ENCODE measurements at regions not wholly inside any gene's neighbourhood (a gene's known extent, or its start where the extent isn't known, plus 50 kb on each side); places are given as distances from the start of the nearest gene placed in this dataset.
"Not testable (repeated sequence)": the region's sequence is repeated elsewhere in the genome, so short reads cannot be mapped to it uniquely, and the experiment has no call there.

GRCh38 chr4:31851946-31852345, 1131.8 kb downstream of the PCDH7 start:
- Histone ChIP-seq H2AFZ (ENCODE audit: low read length) (no peak overlapping the region), H3K4me2 (ENCODE audit: low read length) (no peak overlapping the region), H3K79me2 (ENCODE audit: insufficient read depth, low read depth, low read length) (no peaks in the 10 kb centered on the region), H3K36me3 (ENCODE audit: insufficient read depth, low read length) (no peaks in the 10 kb centered on the region), H3K4me1 (ENCODE audit: insufficient read depth, low read length, poor library complexity, severe bottlenecking) (no peaks in the 10 kb centered on the region), H3K9me2 (ENCODE audit: insufficient read depth, low read length) (no peaks in the 10 kb centered on the region), H3K4me3 (ENCODE audit: low read depth, low read length, poor library complexity, severe bottlenecking) (no peak overlapping the region), H3K9me3 (ENCODE audit: low read length) (0 out of 2 replicates have a peak, but pooled peaks cover 5% of the 10 kb centered on the region), H4K20me1 (ENCODE audit: insufficient read depth, low read length) (no peaks in the 10 kb centered on the region), H3K27ac (ENCODE audit: low read depth, low read length, poor library complexity, severe bottlenecking) (no peak overlapping the region)
- DNase-seq (ENCODE audit: low spot score) = no peak
- BruUV-seq (replicated peaks) = no TSS peak
- no peak for TF ChIP-seq EZH2phosphoT487 (IDR thresholded peaks at IDR 0.05; ENCODE audit: borderline replicate concordance, low read depth, low read length)
- no peak for TF ChIP-seq CTCF (conservative IDR thresholded peaks at IDR 0.05; ENCODE audit: low read length)
- ChIA-PET POLR2A (interaction anchor here (0.7 kb wide), 1 partner anchor 50 kb away, joined by 3 read pairs; no protein-coding TSS in a partner anchor), CTCF (ENCODE audit: unreplicated experiment) (no interaction called here)
- intact Hi-C loops (cut with micrococcal nuclease; ENCODE audit: unreplicated experiment) = no loop called here

GRCh38 chr4:31877429-31877828, 1157.3 kb downstream of the PCDH7 start:
- H3K27ac ChIP-seq (ENCODE audit: low read depth, low read length, poor library complexity, severe bottlenecking) = no peak overlapping the region
- H3K4me2 ChIP-seq (ENCODE audit: low read length) = no peak overlapping the region
- no peaks in the 10 kb centered on the region for H4K20me1 ChIP-seq (ENCODE audit: insufficient read depth, low read length)
- ChIA-PET CTCF (ENCODE audit: unreplicated experiment) (no interaction called here), POLR2A (no interaction called here)
- BruUV-seq (replicated peaks) = no TSS peak
- no peaks in the 10 kb centered on the region for H3K4me1 ChIP-seq (ENCODE audit: insufficient read depth, low read length, poor library complexity, severe bottlenecking)
- TF ChIP-seq CTCF (conservative IDR thresholded peaks at IDR 0.05; ENCODE audit: low read length) (no peak), EZH2phosphoT487 (IDR thresholded peaks at IDR 0.05; ENCODE audit: borderline replicate concordance, low read depth, low read length) (no peak)
- H3K36me3 ChIP-seq (ENCODE audit: insufficient read depth, low read length) = no peaks in the 10 kb centered on the region
- no peaks in the 10 kb centered on the region for H3K9me3 ChIP-seq (ENCODE audit: low read length)
- H3K4me3 ChIP-seq (ENCODE audit: low read depth, low read length, poor library complexity, severe bottlenecking) = no peak overlapping the region
- no peak overlapping the region for H2AFZ ChIP-seq (ENCODE audit: low read length)
- no peak for DNase-seq (ENCODE audit: low spot score)
- H3K79me2 ChIP-seq (ENCODE audit: insufficient read depth, low read depth, low read length) = no peaks in the 10 kb centered on the region
- no peaks in the 10 kb centered on the region for H3K9me2 ChIP-seq (ENCODE audit: insufficient read depth, low read length)
- intact Hi-C loops (cut with micrococcal nuclease; ENCODE audit: unreplicated experiment) = no loop called here

GRCh38 chr4:31880837-31881236, 1160.7 kb downstream of the PCDH7 start:
- not testable (repeated sequence) for H3K9me2 ChIP-seq (ENCODE audit: insufficient read depth, low read length)

More at GRCh38 chr4:31880837-31881236, 1160.7 kb downstream of the PCDH7 start:
- POLR2A ChIA-PET = interaction anchor here (0.7 kb wide), 1 partner anchor 1250 kb away, joined by 3 read pairs; no protein-coding TSS in a partner anchor
- H3K4me1 ChIP-seq (ENCODE audit: insufficient read depth, low read length, poor library complexity, severe bottlenecking); DNase-seq (ENCODE audit: low spot score); H2AFZ ChIP-seq (ENCODE audit: low read length); H3K79me2 ChIP-seq (ENCODE audit: insufficient read depth, low read depth, low read length); CTCF ChIA-PET (ENCODE audit: unreplicated experiment); H4K20me1 ChIP-seq (ENCODE audit: insufficient read depth, low read length); H3K4me3 ChIP-seq (ENCODE audit: low read depth, low read length, poor library complexity, severe bottlenecking); intact Hi-C loops (cut with micrococcal nuclease; ENCODE audit: unreplicated experiment); H3K4me2 ChIP-seq (ENCODE audit: low read length); H3K27ac ChIP-seq (ENCODE audit: low read depth, low read length, poor library complexity, severe bottlenecking); H3K36me3 ChIP-seq (ENCODE audit: insufficient read depth, low read length); BruUV-seq (replicated peaks); H3K9me3 ChIP-seq (ENCODE audit: low read length): not testable (repeated sequence)
